Upper lobe of right lung (tissue), 1 donor: ENCODE measurements at regions not wholly inside any gene's neighbourhood (a gene's known extent, or its start where the extent isn't known, plus 50 kb on each side); places are given as distances from the start of the nearest gene placed in this dataset.

Experiments used
- ATAC-seq: fragments of 200-7000 bp; cut with Tn5 transposase; one replicate; pipeline ENCODE4 v1.9.1; 2020; ENCODE audit warnings: mild to moderate bottlenecking, moderate library complexity
- DNase-seq: peaks from one replicate; pipeline ENCODE4 v3.0.0-alpha.2; 2020
- H3K27ac ChIP-seq: fragments of 200-600 bp; one replicate; pipeline ENCODE4 v1.8.0; 2022
- H3K27me3 ChIP-seq: fragments of 200-600 bp; one replicate; pipeline ENCODE4 v1.8.0; 2022; ENCODE audit warnings: mild to moderate bottlenecking
- H3K36me3 ChIP-seq: fragments of 200-600 bp; one replicate; pipeline ENCODE4 v1.8.0; 2022
- H3K4me1 ChIP-seq: fragments of 200-600 bp; one replicate; pipeline ENCODE4 v1.8.0; 2022
- H3K4me3 ChIP-seq: fragments of 200-600 bp; one replicate; pipeline ENCODE4 v1.8.0; 2022; ENCODE audit warnings: mild to moderate bottlenecking
- H3K9me3 ChIP-seq: fragments of 200-600 bp; one replicate; pipeline ENCODE4 v1.8.0; 2022
- intact Hi-C: fragments of 100-400 bp; cut with DNase I; formaldehyde crosslinking; loops from one replicate; pipeline ENCODE4 v1.11.0; 2022
- TF ChIP-seq, protein P1 (sequence below): fragments of 200-600 bp; IDR thresholded peaks from one replicate; pipeline ENCODE4 v1.8.0; 2022; ENCODE audit warnings: antibody characterized with exemption
- donor health status: DM: no; HTN: yes; CAD: no; lungs with severe emphysema.

DNA sequence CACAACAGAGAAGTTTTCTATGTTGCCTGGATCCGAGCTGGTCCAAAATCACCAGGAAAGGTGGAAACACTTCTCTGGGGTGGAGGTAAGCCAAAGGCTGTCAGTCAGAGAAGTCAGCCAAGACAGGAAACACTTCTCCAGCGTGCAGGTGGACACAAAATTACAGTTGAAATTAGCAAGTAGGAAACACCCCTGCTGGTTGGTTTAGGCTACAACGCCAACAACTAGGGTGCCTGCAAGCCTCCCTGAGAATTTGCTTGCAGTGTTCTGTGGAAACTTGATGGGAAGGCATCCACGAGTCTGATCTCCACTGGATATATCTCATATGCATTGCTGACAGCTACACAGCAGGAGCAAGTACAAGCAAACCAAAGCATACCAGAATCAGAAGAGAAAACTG is 600.5 kb downstream of the RERGL start:
- intact Hi-C loops = no loop called here
- Histone ChIP-seq H3K36me3 (no peaks in the 10 kb centered on the region), H3K27me3 (no peaks in the 10 kb centered on the region), H3K4me3 (no peak overlapping the region), H3K9me3 (no peaks in the 10 kb centered on the region), H3K27ac (no peak overlapping the region), H3K4me1 (no peaks in the 10 kb centered on the region)
- no peak for ATAC-seq
- DNase-seq = no peak
- TF ChIP-seq, protein P1, sequence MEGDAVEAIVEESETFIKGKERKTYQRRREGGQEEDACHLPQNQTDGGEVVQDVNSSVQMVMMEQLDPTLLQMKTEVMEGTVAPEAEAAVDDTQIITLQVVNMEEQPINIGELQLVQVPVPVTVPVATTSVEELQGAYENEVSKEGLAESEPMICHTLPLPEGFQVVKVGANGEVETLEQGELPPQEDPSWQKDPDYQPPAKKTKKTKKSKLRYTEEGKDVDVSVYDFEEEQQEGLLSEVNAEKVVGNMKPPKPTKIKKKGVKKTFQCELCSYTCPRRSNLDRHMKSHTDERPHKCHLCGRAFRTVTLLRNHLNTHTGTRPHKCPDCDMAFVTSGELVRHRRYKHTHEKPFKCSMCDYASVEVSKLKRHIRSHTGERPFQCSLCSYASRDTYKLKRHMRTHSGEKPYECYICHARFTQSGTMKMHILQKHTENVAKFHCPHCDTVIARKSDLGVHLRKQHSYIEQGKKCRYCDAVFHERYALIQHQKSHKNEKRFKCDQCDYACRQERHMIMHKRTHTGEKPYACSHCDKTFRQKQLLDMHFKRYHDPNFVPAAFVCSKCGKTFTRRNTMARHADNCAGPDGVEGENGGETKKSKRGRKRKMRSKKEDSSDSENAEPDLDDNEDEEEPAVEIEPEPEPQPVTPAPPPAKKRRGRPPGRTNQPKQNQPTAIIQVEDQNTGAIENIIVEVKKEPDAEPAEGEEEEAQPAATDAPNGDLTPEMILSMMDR = no peak

DNA sequence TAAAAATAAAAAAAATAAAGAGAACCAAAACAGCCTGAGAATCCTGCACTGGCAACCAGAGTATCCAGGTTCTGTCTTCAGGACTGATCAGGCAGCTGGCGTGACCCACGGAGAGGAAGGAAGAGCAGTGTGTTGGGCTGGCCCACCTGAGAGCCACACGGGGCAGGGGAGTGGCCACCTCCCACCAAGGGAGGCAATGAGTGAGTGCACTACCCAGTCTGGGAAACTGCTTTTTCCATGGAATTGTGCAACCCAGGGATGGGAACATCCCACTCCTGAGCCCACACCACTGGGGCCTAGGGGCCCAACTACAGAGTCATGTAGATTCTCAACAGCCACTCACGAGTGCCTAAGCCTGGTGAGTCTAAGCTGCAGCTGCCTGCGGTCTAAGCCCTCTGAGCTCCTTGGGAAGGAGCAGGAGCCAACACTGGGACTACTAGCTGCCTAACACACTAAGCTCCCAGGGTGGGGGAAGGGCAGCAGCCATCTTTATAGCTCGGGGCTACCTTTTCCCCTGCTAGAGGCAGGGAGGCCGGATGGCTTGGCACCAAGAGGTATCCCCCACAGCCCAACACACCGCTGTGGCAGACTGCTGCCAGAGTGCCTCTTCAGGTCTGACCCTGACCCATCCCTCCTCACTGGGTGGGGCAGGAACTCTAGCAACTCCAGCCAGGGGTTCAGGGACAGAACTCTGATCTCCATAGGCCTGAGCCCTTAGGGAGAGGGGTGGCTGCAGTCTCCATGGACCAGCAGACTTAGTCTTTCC is 610.9 kb downstream of the RERGL start:
- Histone ChIP-seq H3K4me3 (no peak overlapping the region), H3K27me3 (no peaks in the 10 kb centered on the region), H3K4me1 (no peaks in the 10 kb centered on the region), H3K27ac (no peak overlapping the region), H3K36me3 (no peaks in the 10 kb centered on the region), H3K9me3 (no peaks in the 10 kb centered on the region)
- TF ChIP-seq, protein P1 = no peak
- intact Hi-C loops = no loop called here
- ATAC-seq (no peak), DNase-seq (no peak)

DNA sequence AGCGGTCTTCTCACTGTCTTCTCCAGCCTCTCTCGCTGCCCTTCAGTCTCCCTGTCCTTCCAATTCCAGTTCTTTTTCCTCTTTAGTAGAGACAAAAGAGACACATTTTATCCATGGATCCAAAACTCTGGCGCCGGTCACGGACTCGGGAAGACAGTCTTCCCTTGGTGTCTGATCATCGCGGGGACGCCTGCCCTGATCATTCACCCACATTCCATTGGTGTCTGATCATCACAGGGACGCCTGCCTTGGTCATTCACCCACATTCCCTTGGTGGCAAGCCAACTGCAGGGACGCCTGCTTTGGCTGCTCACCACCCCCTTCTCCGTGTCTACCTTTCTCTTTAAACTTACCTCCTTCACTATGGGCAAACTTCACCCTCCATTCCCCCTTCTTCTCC is 619.5 kb downstream of the RERGL start:
- TF ChIP-seq, protein P1 = no peak
- Histone ChIP-seq H3K9me3 (no peaks in the 10 kb centered on the region), H3K4me1 (no peaks in the 10 kb centered on the region), H3K27ac (no peak overlapping the region), H3K4me3 (no peak overlapping the region), H3K27me3 (no peaks in the 10 kb centered on the region), H3K36me3 (no peaks in the 10 kb centered on the region)
- no peak for ATAC-seq
- no peak for DNase-seq
- intact Hi-C loops = no loop called here

DNA sequence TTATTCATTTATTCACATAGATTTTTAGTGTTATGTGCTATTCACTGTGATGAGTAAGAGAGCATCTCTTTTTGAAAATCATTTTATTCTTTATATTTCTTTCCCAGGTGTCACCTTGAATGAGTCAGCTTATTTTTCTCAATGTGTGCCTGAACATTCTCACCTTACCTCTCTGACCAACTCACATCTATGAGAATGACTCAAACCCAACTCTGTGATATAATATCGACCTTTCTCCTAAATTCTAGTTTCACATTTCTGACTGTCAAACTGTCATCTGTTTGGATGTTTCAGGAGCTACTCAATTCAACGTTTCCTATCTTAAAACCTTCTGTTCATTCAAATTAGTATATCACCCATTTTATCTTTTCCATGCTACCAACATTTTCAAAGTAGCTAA is 630.8 kb downstream of the RERGL start:
- Histone ChIP-seq H3K36me3 (no peaks in the 10 kb centered on the region), H3K9me3 (no peaks in the 10 kb centered on the region), H3K27me3 (no peaks in the 10 kb centered on the region), H3K4me1 (no peaks in the 10 kb centered on the region), H3K27ac (no peak overlapping the region), H3K4me3 (no peak overlapping the region)
- DNase-seq (no peak), ATAC-seq (no peak)
- TF ChIP-seq, protein P1 = no peak
- intact Hi-C loops = no loop called here

DNA sequence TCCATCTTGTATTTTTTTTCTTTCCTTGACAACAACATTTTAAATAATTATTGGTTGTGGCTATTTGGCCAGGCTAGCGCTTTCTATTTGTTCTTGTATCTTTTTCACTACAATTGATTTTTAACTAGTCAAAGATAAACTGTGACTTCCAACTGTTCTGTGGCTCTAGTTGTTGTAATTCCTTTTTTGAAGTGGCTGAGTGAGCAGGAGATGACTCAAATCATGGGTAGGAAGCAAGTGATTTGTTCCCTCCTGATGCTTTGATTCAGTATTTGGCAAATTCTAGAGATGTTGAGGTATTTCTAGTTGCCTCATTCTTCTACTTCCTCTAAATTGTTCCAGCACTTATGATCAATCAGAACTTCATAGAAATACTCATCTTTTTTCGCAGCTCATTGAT is 633.5 kb downstream of the RERGL start:
- Histone ChIP-seq H3K27me3 (no peaks in the 10 kb centered on the region), H3K4me3 (no peak overlapping the region), H3K9me3 (no peaks in the 10 kb centered on the region), H3K27ac (no peak overlapping the region), H3K4me1 (no peaks in the 10 kb centered on the region), H3K36me3 (no peaks in the 10 kb centered on the region)
- ATAC-seq = no peak
- TF ChIP-seq, protein P1 = no peak
- no peak for DNase-seq
- intact Hi-C loops = no loop called here

DNA sequence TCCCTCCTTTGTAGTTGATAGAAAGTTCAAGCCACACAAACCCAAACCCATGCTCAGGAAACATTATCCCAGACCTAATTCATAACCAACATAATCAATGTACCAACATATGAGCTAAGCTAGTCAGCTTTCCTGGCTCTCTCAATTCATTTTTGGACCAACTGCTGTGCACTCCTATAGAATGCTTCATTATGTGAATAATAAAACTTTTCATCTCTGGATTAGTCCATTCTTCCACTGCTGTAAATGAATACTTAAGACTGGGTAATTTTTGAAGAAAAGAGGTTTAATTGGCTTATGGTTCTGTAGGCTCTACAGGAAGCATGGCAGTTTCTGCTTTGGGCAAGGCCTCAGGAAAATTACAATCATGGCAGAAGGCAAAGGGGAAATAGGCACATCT is 651.9 kb downstream of the RERGL start:
- H3K4me3 ChIP-seq = no peak overlapping the region
- no peak for ATAC-seq
- H3K4me1 ChIP-seq = no peaks in the 10 kb centered on the region
- H3K27me3 ChIP-seq = no peaks in the 10 kb centered on the region
- no peak for DNase-seq
- TF ChIP-seq, protein P1 = no peak
- H3K27ac ChIP-seq = no peak overlapping the region
- peaks cover 5% of the 10 kb centered on the region for H3K9me3 ChIP-seq
- intact Hi-C loops = no loop called here
- no peaks in the 10 kb centered on the region for H3K36me3 ChIP-seq
